ENCODE measurements at regions not wholly inside any gene's neighbourhood (a gene's known extent, or its start where the extent isn't known, plus 50 kb on each side); places are given as distances from the start of the nearest gene placed in this dataset.

- POLR2A ChIA-PET, result no interaction called here
- H3K4me2 ChIP-seq (ENCODE audit: low read depth, low read length), result no peak overlapping the region
- ATAC-seq (peak; percentile 42; the same call in 2 of the 3 replicates), DNase-seq (ENCODE audit: low spot score) (peak; percentile 30), FAIRE-seq (no peak)
- H3K79me2 ChIP-seq (ENCODE audit: insufficient read depth, low read length), result no peaks in the 10 kb centered on the region
- no peaks in the 10 kb centered on the region for H3K36me3 ChIP-seq (replicated peaks in 1 of 2; ENCODE audit: control insufficient read depth in 1 of 2, insufficient read depth in 2 of 2, low read length in 2 of 2)
- intact Hi-C loops (cut with micrococcal nuclease; ENCODE audit: unreplicated experiment) (no loop called here), in situ Hi-C loops (cut with HindIII; ENCODE audit: extremely low pct_ligation_motif_present, low pct_unique_long_range_greater_than_20kb) (no loop called here)
- no peaks in the 10 kb centered on the region for H4K20me1 ChIP-seq (ENCODE audit: insufficient read depth, low read length)
- H3K4me1 ChIP-seq (ENCODE audit: insufficient read depth, low read length), result no peaks in the 10 kb centered on the region
- H2AFZ ChIP-seq (ENCODE audit: low read length), result no peak overlapping the region
- no TSS peak for BruUV-seq (replicated peaks)
- no peak for TF ChIP-seq RFXAP (CRISPR knock-in tag; IDR thresholded peaks at IDR 0.05; ENCODE audit: borderline replicate concordance)
- peak; percentile 39; the same call in 1 of the 2 replicates for TF ChIP-seq CTCF (CRISPR knock-in tag; IDR thresholded peaks at IDR 0.05)
- TF ChIP-seq ATF3 (CRISPR knock-in tag; IDR thresholded peaks at IDR 0.05), result no peak
- no peak for TF ChIP-seq JUND (CRISPR knock-in tag; IDR thresholded peaks at IDR 0.05)
- TF ChIP-seq ZNF552 (CRISPR knock-in tag; IDR thresholded peaks at IDR 0.05; ENCODE audit: borderline replicate concordance), result no peak
- TF ChIP-seq STAG1 (CRISPR knock-in tag; IDR thresholded peaks at IDR 0.05), result peak; percentile 52
- 2% methylated on average over 2 of the region's 2 CpGs for WGBS (ENCODE audit: low lambda C conversion rate)
- CTCF ChIA-PET (ENCODE audit: low intra/inter-chr PET ratio, low total read pairs), result no interaction called here
- H3K27ac ChIP-seq (ENCODE audit: extremely low read length, insufficient read depth, low read length), result no peak overlapping the region
- no peak overlapping the region for H3K9ac ChIP-seq (ENCODE audit: insufficient read depth, low read depth, low read length)
- no peaks in the 10 kb centered on the region for H3K27me3 ChIP-seq (ENCODE audit: control insufficient read depth in 1 of 2, insufficient read depth in 2 of 2, low read length in 2 of 2)
- no peak overlapping the region for H3K4me3 ChIP-seq (replicated peaks in 1 of 3; ENCODE audit: insufficient read depth in 1 of 3, low read depth in 2 of 3, low read length in 3 of 3)
- H3K9me3 ChIP-seq (ENCODE audit: low read length), result peaks cover 8% of the 10 kb centered on the region; the same call in 1 of the 2 replicates
Observed at GRCh38 chr20:52783769-52784168, 188.4 kb upstream of the TSHZ2 start.

GRCh38 chr20:52780462-52780861 is 191.7 kb upstream of the TSHZ2 start:
- no peak for DNase-seq (ENCODE audit: low spot score)
- ChIA-PET POLR2A (no interaction called here), CTCF (ENCODE audit: low intra/inter-chr PET ratio, low total read pairs) (no interaction called here)
- no peak overlapping the region for H3K27ac ChIP-seq (ENCODE audit: extremely low read length, insufficient read depth, low read length)
- intact Hi-C loops (cut with micrococcal nuclease; ENCODE audit: unreplicated experiment) (no loop called here), in situ Hi-C loops (cut with HindIII; ENCODE audit: extremely low pct_ligation_motif_present, low pct_unique_long_range_greater_than_20kb) (no loop called here)
- no peaks in the 10 kb centered on the region for H3K79me2 ChIP-seq (ENCODE audit: insufficient read depth, low read length)
- no peak for TF ChIP-seq PTBP1 (IDR thresholded peaks at IDR 0.05; ENCODE audit: low read depth, low read length, poor library complexity, severe bottlenecking)
- TF ChIP-seq SAP130 (CRISPR knock-in tag; IDR thresholded peaks at IDR 0.05; ENCODE audit: low read depth), result no peak
- no peak for TF ChIP-seq ZNF350 (CRISPR knock-in tag; IDR thresholded peaks at IDR 0.05; ENCODE audit: borderline replicate concordance, low read depth)
- TF ChIP-seq ATRX (CRISPR knock-in tag; IDR thresholded peaks at IDR 0.05; ENCODE audit: borderline replicate concordance), result no peak
- TF ChIP-seq THAP8 (CRISPR knock-in tag; IDR thresholded peaks at IDR 0.05; ENCODE audit: borderline replicate concordance), result no peak
- no peak for TF ChIP-seq SP4 (CRISPR knock-in tag; IDR thresholded peaks at IDR 0.05)
- no peak overlapping the region for H3K4me2 ChIP-seq (ENCODE audit: low read depth, low read length)
- BruUV-seq (replicated peaks), result no TSS peak
- no peak overlapping the region for H3K4me3 ChIP-seq (replicated peaks in 1 of 3; ENCODE audit: insufficient read depth in 1 of 3, low read depth in 2 of 3, low read length in 3 of 3)
- WGBS (ENCODE audit: low lambda C conversion rate), result 5% methylated on average over 2 of the region's 2 CpGs
- H3K4me1 ChIP-seq (ENCODE audit: insufficient read depth, low read length), result no peaks in the 10 kb centered on the region
- peaks cover 8% of the 10 kb centered on the region; the same call in 1 of the 2 replicates for H3K9me3 ChIP-seq (ENCODE audit: low read length)
- H3K27me3 ChIP-seq (ENCODE audit: control insufficient read depth in 1 of 2, insufficient read depth in 2 of 2, low read length in 2 of 2), result no peaks in the 10 kb centered on the region
- H4K20me1 ChIP-seq (ENCODE audit: insufficient read depth, low read length), result no peaks in the 10 kb centered on the region
- no peak for ATAC-seq
- H3K36me3 ChIP-seq (replicated peaks in 1 of 2; ENCODE audit: control insufficient read depth in 1 of 2, insufficient read depth in 2 of 2, low read length in 2 of 2), result no peaks in the 10 kb centered on the region
- no peak for FAIRE-seq
- no peak overlapping the region for H3K9ac ChIP-seq (ENCODE audit: insufficient read depth, low read depth, low read length)
- H2AFZ ChIP-seq (ENCODE audit: low read length), result no peak overlapping the region
